HG02981 (cell line): ENCODE measurements at regions not wholly inside any gene's neighbourhood (a gene's known extent, or its start where the extent isn't known, plus 50 kb on each side); places are given as distances from the start of the nearest gene placed in this dataset.
A peak's percentile ranks its signal among the peaks of the same experiment; 100 is the strongest.
"Not testable (repeated sequence)": the region's sequence is repeated elsewhere in the genome, so short reads cannot be mapped to it uniquely, and the experiment has no call there.

Experiments
- ATAC-seq: cut with Tn5 transposase; IDR thresholded peaks from one replicate; pipeline ENCODE4 v1.9.1; 2021; ENCODE audit warnings: mild to moderate bottlenecking, moderate library complexity; ENCODE audit not compliant: unreplicated experiment

- ATAC-seq, result peak; percentile 64
These were observed 270.7 kb upstream of the SOX9 start for GRCh38 chr17:71849783-71850768.

- ATAC-seq, result peak; percentile 38
These were observed 270.0 kb upstream of the SOX9 start for GRCh38 chr17:71850812-71851211.

GRCh38 chr17:71855010-71855409 lies 265.8 kb upstream of the SOX9 start:
- ATAC-seq, result no peak

- no peak for ATAC-seq
These were observed 256.1 kb upstream of the SOX9 start for GRCh38 chr17:71864755-71865154.

- ATAC-seq, result no peak
These were observed 254.7 kb upstream of the SOX9 start for GRCh38 chr17:71866095-71866494.

GRCh38 chr17:71869293-71869692 lies 251.5 kb upstream of the SOX9 start:
- no peak for ATAC-seq

GRCh38 chr17:71869841-71870545 lies 250.8 kb upstream of the SOX9 start:
- ATAC-seq, result no peak

GRCh38 chr17:71870546-71870862 lies 250.3 kb upstream of the SOX9 start:
- ATAC-seq, result no peak

GRCh38 chr17:71872843-71873485 lies 247.9 kb upstream of the SOX9 start:
- ATAC-seq, result no peak

- not testable (repeated sequence) for ATAC-seq
These were observed 246.0 kb upstream of the SOX9 start for GRCh38 chr17:71874773-71875172.

- no peak for ATAC-seq
These were observed 242.5 kb upstream of the SOX9 start for GRCh38 chr17:71878271-71878670.

- no peak for ATAC-seq
These were observed 241.8 kb upstream of the SOX9 start for GRCh38 chr17:71878998-71879397.

- no peak for ATAC-seq
These were observed 239.8 kb upstream of the SOX9 start for GRCh38 chr17:71881041-71881440.

GRCh38 chr17:71881581-71881980 lies 239.2 kb upstream of the SOX9 start:
- ATAC-seq, result no peak

- no peak for ATAC-seq
These were observed 237.6 kb upstream of the SOX9 start for GRCh38 chr17:71883258-71883657.

GRCh38 chr17:71883845-71884244 lies 237.0 kb upstream of the SOX9 start:
- ATAC-seq, result no peak

- no peak for ATAC-seq
These were observed 235.2 kb upstream of the SOX9 start for GRCh38 chr17:71885662-71886061.

GRCh38 chr17:71899317-71899716 lies 221.5 kb upstream of the SOX9 start:
- ATAC-seq, result no peak

GRCh38 chr17:71900621-71901229 lies 220.1 kb upstream of the SOX9 start:
- no peak for ATAC-seq

GRCh38 chr17:71902894-71903506 lies 217.8 kb upstream of the SOX9 start:
- no peak for ATAC-seq
